Activated CD4-positive, alpha-beta T cell treated with anti-CD3 and anti-CD28 coated beads, Interleukin-2, amount 10 ng/mL, durations not matched to agents 7 days and 5 days (primary cell): ENCODE measurements at regions not wholly inside any gene's neighbourhood (a gene's known extent, or its start where the extent isn't known, plus 50 kb on each side); places are given as distances from the start of the nearest gene placed in this dataset.

Experiments
- CTCF ChIA-PET: fragments of 350-600 bp; sonication (Branson Sonifier 250); formaldehyde crosslinking; loops from one replicate; lab custom pipeline; 2021; ENCODE audit warnings: antibody characterized with exemption; lab: Charles Lee
- POLR2A ChIA-PET: fragments of 350-600 bp; sonication (Branson Sonifier 250); formaldehyde crosslinking; loops from one replicate; lab custom pipeline; 2021; ENCODE audit warnings: antibody characterized with exemption; lab: Charles Lee
- DNase-seq: peaks from one replicate; pipeline ENCODE4 v3.0.0-alpha.2; 2020
- H3K27ac Mint-ChIP-seq: one replicate; pipeline ENCODE4 v1.8.0; 2021; ENCODE audit warnings: mild to moderate bottlenecking, moderate library complexity, mixed read lengths
- H3K27me3 Mint-ChIP-seq: one replicate; pipeline ENCODE4 v1.8.0; 2021; ENCODE audit warnings: mixed read lengths
- H3K36me3 Mint-ChIP-seq: one replicate; pipeline ENCODE4 v1.8.0; 2021; ENCODE audit warnings: low read depth, mixed read lengths
- H3K4me1 Mint-ChIP-seq: one replicate; pipeline ENCODE4 v1.8.0; 2021; ENCODE audit warnings: mixed read lengths
- H3K4me3 Mint-ChIP-seq: one replicate; pipeline ENCODE4 v1.8.0; 2021; ENCODE audit warnings: mild to moderate bottlenecking, moderate library complexity, mixed read lengths
- H3K9me3 Mint-ChIP-seq: one replicate; pipeline ENCODE4 v1.8.0; 2021; ENCODE audit warnings: mixed read lengths

DNA sequence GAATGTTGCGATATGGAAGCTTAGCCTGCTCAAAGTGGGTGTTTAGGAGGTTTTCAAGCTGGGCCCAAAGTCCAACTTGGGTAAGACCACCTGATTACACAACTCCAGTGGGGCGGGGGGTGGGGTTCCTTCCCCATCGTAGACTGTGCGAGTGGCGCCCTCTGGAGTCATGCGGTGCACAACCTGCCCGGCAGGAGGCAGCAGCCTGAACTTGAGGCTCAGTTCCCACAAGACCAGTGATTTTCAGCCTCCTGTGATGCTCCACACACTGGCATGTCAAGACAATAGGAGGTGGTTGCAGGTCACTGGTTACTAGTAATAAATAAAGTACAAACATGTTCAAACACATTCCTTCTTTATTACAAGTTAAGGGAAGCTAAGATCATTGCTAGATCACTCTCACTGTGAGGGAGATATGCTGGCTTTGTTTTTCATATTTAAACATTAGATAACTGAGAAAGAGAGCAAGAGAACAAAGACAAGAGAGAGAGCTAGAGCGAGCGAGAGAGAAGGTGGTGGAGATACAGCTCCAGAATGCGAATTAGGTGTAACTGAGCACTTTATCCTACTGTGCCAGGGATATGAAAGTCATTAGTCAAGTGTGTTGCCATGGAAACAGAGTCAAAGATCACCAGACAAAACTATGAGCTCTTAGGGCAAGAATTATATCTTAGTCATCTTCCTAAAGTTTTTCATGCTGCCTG lies 97.4 kb upstream of the BMPER start:
- POLR2A ChIA-PET = interaction anchor here (0.5 kb wide), 1 partner anchor 287 kb away, joined by 3 read pairs; no protein-coding TSS in a partner anchor
- no peak for DNase-seq

DNA sequence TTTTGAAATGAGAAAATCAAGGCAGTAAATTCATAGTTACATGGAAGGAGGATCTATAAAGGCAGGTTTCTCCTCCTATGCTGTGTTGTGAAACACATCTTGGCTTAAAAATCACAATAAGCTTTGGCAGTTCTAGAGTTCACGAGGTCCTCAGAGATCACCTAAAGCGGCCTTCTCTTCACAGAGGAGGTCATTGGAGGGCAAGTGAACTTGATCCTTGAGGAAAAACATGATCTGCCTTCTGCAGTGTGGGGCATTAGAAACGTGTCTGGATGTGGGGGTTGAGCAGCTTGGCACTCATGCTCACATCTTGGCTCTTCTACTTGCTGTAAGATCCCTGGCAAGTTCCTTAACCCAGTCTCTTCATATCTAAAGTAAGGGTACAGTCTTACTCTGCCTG lies 96.1 kb upstream of the BMPER start:
- ChIA-PET CTCF (interaction anchor here (1.0 kb wide), 1 partner anchor 23 kb away, joined by 3 read pairs; no protein-coding TSS in a partner anchor), POLR2A (no interaction called here)
- Mint-ChIP-seq H3K4me1 (peaks cover under 1% of the 10 kb centered on the region), H3K36me3 (no peaks in the 10 kb centered on the region), H3K4me3 (no peak overlapping the region), H3K27ac (no peak overlapping the region), H3K9me3 (peaks cover 5% of the 10 kb centered on the region), H3K27me3 (no peaks in the 10 kb centered on the region)
- DNase-seq = no peak

More for the DNA sequence above, 97.4 kb upstream of the BMPER start:
- CTCF ChIA-PET = interaction anchor here (0.5 kb wide), 1 partner anchor 264 kb away, joined by 3 read pairs; no protein-coding TSS in a partner anchor
- Mint-ChIP-seq H3K4me3 (no peak overlapping the region), H3K9me3 (peaks cover 3% of the 10 kb centered on the region), H3K27me3 (no peaks in the 10 kb centered on the region), H3K36me3 (no peaks in the 10 kb centered on the region), H3K4me1 (no peaks in the 10 kb centered on the region), H3K27ac (no peak overlapping the region)

DNA sequence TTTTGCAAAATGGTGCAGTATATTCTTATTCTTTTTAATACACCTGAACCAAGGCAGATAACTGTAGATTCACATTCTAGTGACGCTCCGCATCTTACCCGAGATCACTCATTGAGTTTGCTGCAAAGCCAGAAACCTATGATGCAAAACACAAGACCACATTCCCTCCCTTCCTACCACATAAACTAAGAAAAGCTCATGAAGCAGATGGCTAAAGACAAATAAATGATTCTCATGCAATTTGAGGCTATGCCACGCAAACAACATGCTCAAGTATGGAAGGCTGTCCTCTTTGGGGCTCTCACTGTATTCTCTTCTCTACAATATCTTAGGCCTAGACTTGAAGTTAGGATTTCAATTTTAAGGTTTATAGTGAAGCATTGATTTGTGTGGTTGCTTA lies 95.0 kb upstream of the BMPER start:
- Mint-ChIP-seq H3K9me3 (peaks cover 5% of the 10 kb centered on the region), H3K4me1 (peaks cover 4% of the 10 kb centered on the region), H3K27me3 (no peaks in the 10 kb centered on the region), H3K27ac (no peak overlapping the region), H3K36me3 (no peaks in the 10 kb centered on the region), H3K4me3 (no peak overlapping the region)
- no peak for DNase-seq
- ChIA-PET CTCF (interaction anchor here (0.7 kb wide), 1 partner anchor 146 kb away, joined by 5 read pairs; no protein-coding TSS in a partner anchor), POLR2A (no interaction called here)

DNA sequence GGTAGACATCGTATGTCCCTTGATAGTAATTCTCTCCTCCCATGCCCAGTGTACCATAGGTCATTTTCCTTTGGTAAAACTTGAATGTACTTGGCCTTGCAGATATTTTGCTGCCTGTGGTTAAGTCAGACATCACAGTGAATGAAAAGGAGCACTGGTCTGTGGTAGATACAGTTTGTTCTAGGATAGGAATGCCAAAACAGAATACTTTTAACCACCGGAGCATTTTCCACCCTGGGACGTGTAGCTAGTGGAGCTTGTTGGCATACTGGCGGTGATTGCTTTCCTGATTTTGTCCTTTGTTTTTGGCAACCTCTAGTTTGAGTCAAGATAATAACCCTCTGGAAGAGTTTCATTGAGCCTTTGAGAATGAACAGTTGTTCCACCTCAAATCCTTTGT lies 92.0 kb upstream of the BMPER start:
- H3K9me3 Mint-ChIP-seq = peaks cover 5% of the 10 kb centered on the region
- no peak overlapping the region for H3K4me3 Mint-ChIP-seq
- peaks cover 4% of the 10 kb centered on the region for H3K4me1 Mint-ChIP-seq
- CTCF ChIA-PET = no interaction called here
- no peak overlapping the region for H3K27ac Mint-ChIP-seq
- H3K27me3 Mint-ChIP-seq = peaks cover 2% of the 10 kb centered on the region
- H3K36me3 Mint-ChIP-seq = no peaks in the 10 kb centered on the region
- POLR2A ChIA-PET = no interaction called here
- DNase-seq = no peak

DNA sequence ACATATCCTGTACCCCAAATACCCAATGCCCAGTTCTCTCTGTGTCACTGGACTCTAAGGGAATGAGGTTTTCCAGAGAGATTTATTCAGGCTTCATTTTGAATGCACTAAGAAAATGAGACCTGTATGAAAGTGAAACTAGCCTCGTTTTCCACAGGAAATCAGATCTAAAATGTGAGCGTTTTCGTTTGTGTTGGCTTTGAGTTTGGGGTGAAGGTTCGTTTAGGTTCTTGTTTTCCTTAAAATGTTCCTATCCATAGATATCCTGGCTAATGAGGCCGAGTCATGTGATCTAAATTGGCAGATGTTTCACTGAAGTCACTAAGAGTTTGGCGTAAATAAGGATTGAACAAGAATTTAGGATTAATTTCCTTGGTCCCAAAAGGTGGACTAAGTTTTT lies 90.9 kb upstream of the BMPER start:
- peaks cover 4% of the 10 kb centered on the region for H3K4me1 Mint-ChIP-seq
- no peak for DNase-seq
- POLR2A ChIA-PET = no interaction called here
- H3K27me3 Mint-ChIP-seq = peaks cover 2% of the 10 kb centered on the region
- H3K4me3 Mint-ChIP-seq = no peak overlapping the region
- CTCF ChIA-PET = no interaction called here
- H3K27ac Mint-ChIP-seq = no peak overlapping the region
- H3K36me3 Mint-ChIP-seq = no peaks in the 10 kb centered on the region
- peaks cover 5% of the 10 kb centered on the region for H3K9me3 Mint-ChIP-seq

DNA sequence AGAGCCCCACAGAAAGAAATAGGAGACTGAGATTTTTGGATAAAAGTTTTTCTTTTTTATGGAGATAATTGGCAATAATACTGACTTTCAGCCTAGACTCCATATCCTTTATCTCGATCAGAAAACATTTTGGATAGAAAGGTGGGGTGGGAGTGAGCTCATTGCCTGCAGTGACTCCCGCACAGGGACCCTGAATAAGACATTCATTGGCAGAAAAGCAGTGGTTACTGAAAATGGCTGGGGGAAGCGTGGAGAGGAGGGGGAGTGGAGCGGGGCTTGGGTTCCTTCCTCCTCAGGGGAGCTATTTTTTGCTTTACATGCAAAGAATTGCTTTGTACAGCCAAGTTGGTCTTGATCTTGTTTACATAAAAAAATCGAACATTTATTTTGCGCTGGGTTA lies 90.4 kb upstream of the BMPER start:
- no peaks in the 10 kb centered on the region for H3K36me3 Mint-ChIP-seq
- H3K4me1 Mint-ChIP-seq = peaks cover 4% of the 10 kb centered on the region
- H3K9me3 Mint-ChIP-seq = peaks cover 5% of the 10 kb centered on the region
- ChIA-PET POLR2A (no interaction called here), CTCF (no interaction called here)
- peaks cover 2% of the 10 kb centered on the region for H3K27me3 Mint-ChIP-seq
- no peak overlapping the region for H3K4me3 Mint-ChIP-seq
- DNase-seq = no peak
- no peak overlapping the region for H3K27ac Mint-ChIP-seq

DNA sequence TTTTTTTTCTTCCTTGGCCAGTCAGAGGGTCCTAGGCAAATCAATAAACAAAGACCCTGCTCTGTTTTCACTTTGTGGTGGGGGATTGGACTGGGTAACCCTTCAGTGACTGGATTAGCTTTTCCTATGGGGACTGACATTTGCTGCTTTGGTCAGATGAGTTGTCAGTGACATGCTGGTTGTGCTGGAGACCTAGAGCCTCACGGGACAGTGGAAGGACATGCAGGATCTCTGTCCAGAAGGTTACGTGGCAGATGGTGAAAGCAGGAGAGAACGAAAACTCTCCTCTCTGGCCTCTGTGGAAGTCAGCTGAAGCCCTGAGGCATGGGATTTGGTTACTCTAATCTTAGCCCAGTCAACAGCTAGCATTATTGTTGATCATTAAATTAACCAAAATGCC lies 90.0 kb upstream of the BMPER start:
- Mint-ChIP-seq H3K9me3 (peaks cover 5% of the 10 kb centered on the region), H3K4me1 (peaks cover 4% of the 10 kb centered on the region), H3K27me3 (peaks cover 2% of the 10 kb centered on the region), H3K27ac (no peak overlapping the region), H3K4me3 (no peak overlapping the region), H3K36me3 (no peaks in the 10 kb centered on the region)
- DNase-seq = no peak
- POLR2A ChIA-PET = no interaction called here
- CTCF ChIA-PET = no interaction called here

DNA sequence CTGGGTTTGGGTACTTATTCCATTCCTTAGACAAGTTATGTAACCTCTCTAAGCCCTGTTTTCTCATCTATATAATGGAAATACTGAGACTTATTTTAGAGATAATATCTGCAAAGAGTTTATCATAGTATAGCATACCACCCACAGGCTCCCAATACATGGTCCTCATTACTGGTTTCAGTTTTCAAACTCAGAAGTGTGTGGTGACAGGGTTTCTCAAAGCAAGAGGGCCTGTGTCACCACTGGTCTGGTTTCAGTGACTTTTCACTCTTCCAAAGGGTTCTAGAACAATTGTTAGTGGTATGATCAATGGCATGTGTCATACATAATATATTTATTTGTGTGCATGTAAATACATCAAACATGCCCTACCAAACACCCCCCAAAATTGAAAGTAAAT lies 89.2 kb upstream of the BMPER start:
- Mint-ChIP-seq H3K4me1 (peaks cover 4% of the 10 kb centered on the region), H3K36me3 (no peaks in the 10 kb centered on the region), H3K9me3 (peaks cover 5% of the 10 kb centered on the region), H3K4me3 (no peak overlapping the region), H3K27ac (no peak overlapping the region), H3K27me3 (peaks cover 2% of the 10 kb centered on the region)
- ChIA-PET CTCF (interaction anchor here (0.6 kb wide), 1 partner anchor 175 kb away, joined by 5 read pairs; no protein-coding TSS in a partner anchor), POLR2A (no interaction called here)
- no peak for DNase-seq

DNA sequence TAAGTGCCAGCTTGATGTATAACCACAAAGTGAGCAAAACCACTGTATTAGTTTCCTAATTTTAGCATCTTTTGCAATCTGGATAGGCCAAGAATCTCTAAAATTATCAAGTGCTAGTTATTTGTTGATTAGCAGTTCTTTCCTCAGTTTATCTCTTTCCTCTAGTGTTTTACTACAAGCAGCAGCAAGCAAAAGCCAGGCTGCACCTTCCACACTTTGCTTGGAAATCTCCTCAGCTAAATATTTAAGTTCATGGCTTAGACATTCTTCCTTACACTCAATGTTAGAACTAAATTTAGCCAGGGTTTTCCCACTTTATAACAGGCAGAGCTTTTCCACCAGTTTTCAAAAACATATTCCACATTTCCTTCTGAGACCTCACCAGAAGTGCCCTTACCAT lies 85.7 kb upstream of the BMPER start:
- no peak overlapping the region for H3K4me3 Mint-ChIP-seq
- CTCF ChIA-PET = no interaction called here
- H3K27me3 Mint-ChIP-seq = peaks cover 2% of the 10 kb centered on the region

DNA sequence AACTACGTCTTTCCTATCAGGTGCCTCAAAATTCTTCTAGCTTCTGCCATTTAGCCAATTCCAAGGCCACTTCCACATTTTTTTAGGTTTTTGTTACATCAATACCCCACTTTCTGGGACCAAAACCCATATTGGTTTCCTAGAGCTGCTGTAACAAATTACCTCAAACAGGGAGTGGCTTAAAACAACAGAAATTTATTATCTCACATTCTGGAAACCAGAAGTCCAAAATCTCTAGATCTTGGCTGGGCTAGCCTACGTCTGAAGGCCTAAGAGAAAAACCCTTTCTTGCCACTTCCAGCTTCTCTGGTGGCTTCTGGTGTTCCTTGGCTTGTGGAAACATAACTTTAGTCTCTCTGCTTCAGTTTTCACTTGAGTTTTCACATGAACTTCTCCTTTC lies 85.1 kb upstream of the BMPER start:
- ChIA-PET CTCF (no interaction called here), POLR2A (no interaction called here)
- no peak for DNase-seq
- no peaks in the 10 kb centered on the region for H3K9me3 Mint-ChIP-seq
- no peak overlapping the region for H3K27ac Mint-ChIP-seq
- H3K36me3 Mint-ChIP-seq = no peaks in the 10 kb centered on the region
- H3K4me1 Mint-ChIP-seq = no peaks in the 10 kb centered on the region
- H3K4me3 Mint-ChIP-seq = no peak overlapping the region
- peaks cover 2% of the 10 kb centered on the region for H3K27me3 Mint-ChIP-seq

More for the DNA sequence above, 85.7 kb upstream of the BMPER start:
- DNase-seq = no peak
- no peaks in the 10 kb centered on the region for H3K9me3 Mint-ChIP-seq
- POLR2A ChIA-PET = no interaction called here
- H3K36me3 Mint-ChIP-seq = no peaks in the 10 kb centered on the region
- no peak overlapping the region for H3K27ac Mint-ChIP-seq
- no peaks in the 10 kb centered on the region for H3K4me1 Mint-ChIP-seq

DNA sequence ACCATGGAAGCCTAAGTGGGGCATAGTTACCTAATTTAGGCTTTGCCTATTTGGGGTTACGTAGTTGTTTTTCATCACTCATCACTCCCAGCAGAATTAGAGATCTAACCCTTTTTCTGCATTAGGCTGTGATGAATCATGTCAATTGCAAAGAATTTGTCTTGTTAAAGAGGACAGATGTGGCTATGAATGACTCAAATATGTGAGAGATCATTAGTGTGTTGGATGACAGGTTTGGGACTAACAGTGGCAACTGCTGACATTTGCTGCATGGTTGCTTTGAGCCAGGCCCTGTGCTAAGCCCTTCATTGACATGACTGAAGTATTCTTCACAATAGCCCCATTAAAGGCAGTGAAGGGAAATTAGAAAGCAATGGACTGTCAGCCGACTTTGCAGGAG lies 83.4 kb upstream of the BMPER start:
- no peaks in the 10 kb centered on the region for H3K36me3 Mint-ChIP-seq
- DNase-seq = no peak
- POLR2A ChIA-PET = no interaction called here
- no peak overlapping the region for H3K27ac Mint-ChIP-seq
- no peak overlapping the region for H3K4me3 Mint-ChIP-seq
- no peaks in the 10 kb centered on the region for H3K9me3 Mint-ChIP-seq
- CTCF ChIA-PET = no interaction called here
- H3K4me1 Mint-ChIP-seq = no peaks in the 10 kb centered on the region
- H3K27me3 Mint-ChIP-seq = peaks cover 2% of the 10 kb centered on the region

DNA sequence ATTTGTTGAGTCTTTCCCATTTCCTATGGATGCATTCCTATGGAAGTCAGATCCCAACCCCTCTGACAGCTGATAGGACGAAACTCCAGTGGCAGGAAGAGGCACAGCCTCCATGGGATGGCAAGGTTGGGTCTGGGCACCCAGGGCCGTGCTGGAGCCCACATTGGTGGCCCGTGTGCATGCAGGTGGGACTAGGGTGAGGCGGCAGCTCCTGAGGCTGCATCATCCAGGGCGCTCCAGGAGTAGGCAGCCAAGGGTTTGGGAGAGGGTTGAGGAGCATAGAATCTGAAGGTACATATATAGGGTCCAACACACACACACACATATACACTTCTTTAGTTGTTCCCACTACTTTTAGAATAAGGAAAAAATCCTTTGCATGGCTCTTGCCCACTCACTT lies 81.4 kb upstream of the BMPER start:
- no peak for DNase-seq
- CTCF ChIA-PET = no interaction called here
- H3K27me3 Mint-ChIP-seq = no peaks in the 10 kb centered on the region
- no peaks in the 10 kb centered on the region for H3K4me1 Mint-ChIP-seq
- H3K9me3 Mint-ChIP-seq = no peaks in the 10 kb centered on the region
- H3K4me3 Mint-ChIP-seq = no peak overlapping the region
- no peaks in the 10 kb centered on the region for H3K36me3 Mint-ChIP-seq
- no peak overlapping the region for H3K27ac Mint-ChIP-seq
- POLR2A ChIA-PET = no interaction called here

DNA sequence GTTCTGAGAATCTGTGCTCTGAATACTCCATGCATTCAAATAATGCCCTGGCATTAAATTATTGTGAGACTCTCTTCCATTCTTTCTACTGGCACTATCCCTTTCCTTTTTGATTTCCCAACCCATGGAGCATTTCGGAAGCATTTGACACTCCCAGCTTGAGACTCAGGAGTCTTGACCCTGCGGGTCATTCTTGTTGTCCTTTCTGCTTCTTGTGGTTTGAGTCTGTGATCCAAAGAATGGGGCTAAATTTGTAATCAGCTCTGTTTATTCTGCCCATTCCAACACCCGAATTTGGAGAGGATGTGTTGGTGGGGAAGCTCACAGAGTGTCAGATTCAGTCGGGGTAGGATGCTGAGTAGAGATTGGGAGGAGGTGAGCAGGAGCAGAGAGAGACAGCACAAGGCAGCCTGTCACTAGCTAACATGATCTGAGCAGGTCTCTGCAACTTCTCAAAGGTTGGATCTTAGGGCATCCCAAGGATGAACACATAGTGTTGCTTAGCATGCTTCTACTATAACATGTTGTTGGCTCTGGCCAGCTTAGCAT lies 80.4 kb upstream of the BMPER start:
- ChIA-PET CTCF (no interaction called here), POLR2A (no interaction called here)
- H3K4me1 Mint-ChIP-seq = no peaks in the 10 kb centered on the region

More for the DNA sequence above, 80.4 kb upstream of the BMPER start:
- Mint-ChIP-seq H3K4me3 (no peak overlapping the region), H3K27me3 (no peaks in the 10 kb centered on the region), H3K36me3 (no peaks in the 10 kb centered on the region), H3K27ac (no peak overlapping the region), H3K9me3 (no peaks in the 10 kb centered on the region)
- DNase-seq = no peak
